B cell (primary cell): ENCODE measurements at regions not wholly inside any gene's neighbourhood (a gene's known extent, or its start where the extent isn't known, plus 50 kb on each side); places are given as distances from the start of the nearest gene placed in this dataset.

Source experiments
- ATAC-seq: fragments of 200-7000 bp; cut with Tn5 transposase; one replicate; pipeline ENCODE4 v1.10.0; 2021; ENCODE audit warnings: low read depth, mild to moderate bottlenecking, moderate number of reproducible peaks, moderate library complexity
- CTCF ChIA-PET: fragments of 350-600 bp; sonication (Branson Sonifier 250); formaldehyde crosslinking; loops from one replicate; lab custom pipeline; 2021; ENCODE audit warnings: antibody characterized with exemption, inconsistent platforms; lab: Charles Lee
- POLR2A ChIA-PET: fragments of 350-600 bp; sonication (Branson Sonifier 250); formaldehyde crosslinking; loops from one replicate; lab custom pipeline; 2021; ENCODE audit warnings: antibody characterized with exemption; lab: Charles Lee
- DNase-seq: peaks from one replicate; pipeline ENCODE4 v3.0.0; 2013
- H2AFZ ChIP-seq: 2 replicates; pipeline ENCODE4 v1.6.1; 2012; ENCODE audit warnings: mild to moderate bottlenecking, low read depth, low read length; ENCODE audit not compliant: insufficient read depth, poor library complexity, severe bottlenecking
- H3K27ac ChIP-seq, 2 donors: 1 replicate in 1 of 2; 2 replicates in 1 of 2; pipeline ENCODE4 v1.5.1; 2012 to 2013; ENCODE audit warnings: low read length in 2 of 2, mild to moderate bottlenecking in 2 of 2, moderate library complexity in 1 of 2
- H3K27me3 ChIP-seq, 4 experiments: fragments of 200-600 bp in 1 of 4; sonication (generic) in 1 of 4; replicated peaks in 1 of 4; 1 replicate in 2 of 4; 2 replicates in 2 of 4; pipeline versions ENCODE4 v1.6.1 to v1.7.0; 2013 to 2016; ENCODE audit warnings: low read length in 3 of 4, mild to moderate bottlenecking in 2 of 4, mixed read lengths in 1 of 4, moderate library complexity in 1 of 4; ENCODE audit not compliant: insufficient read depth in 4 of 4, control insufficient read depth in 3 of 4; ENCODE audit errors: control extremely low read depth in 1 of 4
- H3K36me3 ChIP-seq, 2 experiments: replicated peaks in 1 of 2; 1 replicate in 1 of 2; 2 replicates in 1 of 2; pipeline versions ENCODE4 v1.6.1 to v1.7.1; 2013; ENCODE audit warnings: low read length in 1 of 2; ENCODE audit not compliant: insufficient read depth in 2 of 2, control insufficient read depth in 1 of 2; ENCODE audit errors: control extremely low read depth in 1 of 2, extremely low read depth in 1 of 2
- H3K4me1 ChIP-seq, 2 donors: fragments of 200-600 bp in 1 of 2; sonication (generic) in 1 of 2; 1 replicate in 1 of 2; 2 replicates in 1 of 2; pipeline versions ENCODE4 v1.5.1 to v1.6.1; 2013 to 2017; ENCODE audit warnings: low read length in 2 of 2; ENCODE audit not compliant: control insufficient read depth in 2 of 2, insufficient read depth in 2 of 2
- H3K4me2 ChIP-seq: replicated peaks from 2 replicates; pipeline ENCODE3; 2012; ENCODE audit warnings: mild to moderate bottlenecking, low read depth, low read length; ENCODE audit not compliant: poor library complexity, severe bottlenecking
- H3K4me3 ChIP-seq, 5 experiments: fragments of 200-600 bp in 1 of 5; sonication (generic) in 1 of 5; 1 replicate in 3 of 5; 2 replicates in 2 of 5; pipeline versions ENCODE4 v1.5.1 to v1.7.0; 2011 to 2016; ENCODE audit warnings: low read length in 4 of 5, mild to moderate bottlenecking in 4 of 5, low read depth in 2 of 5, control low read depth in 1 of 5, moderate library complexity in 1 of 5; ENCODE audit not compliant: insufficient read depth in 1 of 5; ENCODE audit errors: control extremely low read depth in 1 of 5, extremely low read depth in 1 of 5
- H3K79me2 ChIP-seq: fragments of 200-600 bp; sonication (generic); one replicate; pipeline ENCODE4 v1.6.0; 2016; ENCODE audit warnings: low read length; ENCODE audit not compliant: control insufficient read depth, insufficient read depth
- H3K9ac ChIP-seq: fragments of 200-600 bp; sonication (generic); 2 replicates; pipeline ENCODE4 v1.6.1; 2017; ENCODE audit warnings: mild to moderate bottlenecking, low read length, moderate library complexity
- H3K9me3 ChIP-seq, 3 donors: one replicate each; pipeline versions ENCODE4 v1.6.1 to v1.7.1; 2013; ENCODE audit warnings: low read length in 2 of 3; ENCODE audit not compliant: control insufficient read depth in 2 of 3, insufficient read depth in 1 of 3; ENCODE audit errors: control extremely low read depth in 1 of 3
- H4K20me1 ChIP-seq: 2 replicates; pipeline ENCODE4 v1.6.0; 2012; ENCODE audit warnings: mild to moderate bottlenecking, low read length; ENCODE audit not compliant: insufficient read depth, control insufficient read depth, poor library complexity, severe bottlenecking
- H3K27ac Mint-ChIP-seq: one replicate; pipeline ENCODE4 v1.8.0; 2021; ENCODE audit warnings: mixed read lengths
- H3K27me3 Mint-ChIP-seq: one replicate; pipeline ENCODE4 v1.8.0; 2021; ENCODE audit warnings: mixed read lengths
- H3K4me1 Mint-ChIP-seq: one replicate; pipeline ENCODE4 v1.8.0; 2021; ENCODE audit warnings: mixed read lengths
- H3K4me3 Mint-ChIP-seq: one replicate; pipeline ENCODE4 v1.8.0; 2021; ENCODE audit warnings: mixed read lengths
- H3K9me3 Mint-ChIP-seq: one replicate; pipeline ENCODE4 v1.8.0; 2022; ENCODE audit warnings: mixed read lengths; ENCODE audit not compliant: insufficient read depth
- EZH2 ChIP-seq: IDR thresholded peaks from 2 replicates; pipeline ENCODE4 v1.6.1; 2012; ENCODE audit warnings: borderline replicate concordance, low read depth, mild to moderate bottlenecking, moderate library complexity, low read length; ENCODE audit not compliant: insufficient read depth, poor library complexity, severe bottlenecking
- WGBS: methylation state at CpG from one replicate; pipeline ENCODE4 v1.1.5; 2013; ENCODE audit warnings: missing lambda C conversion rate; ENCODE audit not compliant: insufficient coverage; 5-methylcytosine and 5-hydroxymethylcytosine counted together
- intact Hi-C: fragments of 100-400 bp; cut with micrococcal nuclease; formaldehyde crosslinking; loops from one replicate; pipeline ENCODE4 v1.10.0; 2022
- TF ChIP-seq, protein P1 (sequence below): fragments of 200-600 bp; IDR thresholded peaks from one replicate; pipeline ENCODE4 v1.8.0; 2022; ENCODE audit warnings: antibody characterized with exemption, mild to moderate bottlenecking

DNA sequence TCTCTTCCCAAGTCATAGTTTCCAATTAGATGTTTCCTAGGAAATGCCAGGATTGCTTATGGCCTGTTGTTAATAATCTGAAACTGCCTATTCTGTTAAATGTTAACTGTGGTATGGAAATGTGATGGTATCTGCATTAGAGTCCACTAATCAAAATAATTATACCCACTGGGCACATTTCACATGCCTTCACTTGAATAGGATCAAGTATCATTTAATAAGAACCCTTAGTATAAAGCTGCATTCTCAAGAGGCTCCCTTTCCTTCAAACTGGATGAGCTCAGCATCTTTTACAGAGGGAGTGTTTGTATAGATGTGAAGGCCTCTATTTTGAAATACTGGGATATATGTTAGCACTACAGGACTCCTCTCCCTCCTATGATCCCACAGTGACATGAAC is 477.2 kb upstream of the VRK2 start:
- Histone ChIP-seq H3K4me3 (no peak overlapping the region), H2AFZ (no peak overlapping the region), H3K9ac (no peak overlapping the region), H3K27ac (no peak overlapping the region), H3K4me2 (no peak overlapping the region), H3K36me3 (no peaks in the 10 kb centered on the region), H4K20me1 (no peaks in the 10 kb centered on the region), H3K27me3 (no peaks in the 10 kb centered on the region), H3K9me3 (no peaks in the 10 kb centered on the region), H3K4me1 (no peaks in the 10 kb centered on the region), H3K79me2 (no peaks in the 10 kb centered on the region)
- Mint-ChIP-seq H3K9me3 (no peaks in the 10 kb centered on the region), H3K4me1 (no peaks in the 10 kb centered on the region), H3K27ac (no peak overlapping the region), H3K27me3 (no peaks in the 10 kb centered on the region), H3K4me3 (no peak overlapping the region)
- TF ChIP-seq EZH2 = no peak
- TF ChIP-seq, protein P1, sequence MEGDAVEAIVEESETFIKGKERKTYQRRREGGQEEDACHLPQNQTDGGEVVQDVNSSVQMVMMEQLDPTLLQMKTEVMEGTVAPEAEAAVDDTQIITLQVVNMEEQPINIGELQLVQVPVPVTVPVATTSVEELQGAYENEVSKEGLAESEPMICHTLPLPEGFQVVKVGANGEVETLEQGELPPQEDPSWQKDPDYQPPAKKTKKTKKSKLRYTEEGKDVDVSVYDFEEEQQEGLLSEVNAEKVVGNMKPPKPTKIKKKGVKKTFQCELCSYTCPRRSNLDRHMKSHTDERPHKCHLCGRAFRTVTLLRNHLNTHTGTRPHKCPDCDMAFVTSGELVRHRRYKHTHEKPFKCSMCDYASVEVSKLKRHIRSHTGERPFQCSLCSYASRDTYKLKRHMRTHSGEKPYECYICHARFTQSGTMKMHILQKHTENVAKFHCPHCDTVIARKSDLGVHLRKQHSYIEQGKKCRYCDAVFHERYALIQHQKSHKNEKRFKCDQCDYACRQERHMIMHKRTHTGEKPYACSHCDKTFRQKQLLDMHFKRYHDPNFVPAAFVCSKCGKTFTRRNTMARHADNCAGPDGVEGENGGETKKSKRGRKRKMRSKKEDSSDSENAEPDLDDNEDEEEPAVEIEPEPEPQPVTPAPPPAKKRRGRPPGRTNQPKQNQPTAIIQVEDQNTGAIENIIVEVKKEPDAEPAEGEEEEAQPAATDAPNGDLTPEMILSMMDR = no peak
- ChIA-PET POLR2A (no interaction called here), CTCF (no interaction called here)
- DNase-seq (no peak), ATAC-seq (no peak)
- intact Hi-C loops = no loop called here

DNA sequence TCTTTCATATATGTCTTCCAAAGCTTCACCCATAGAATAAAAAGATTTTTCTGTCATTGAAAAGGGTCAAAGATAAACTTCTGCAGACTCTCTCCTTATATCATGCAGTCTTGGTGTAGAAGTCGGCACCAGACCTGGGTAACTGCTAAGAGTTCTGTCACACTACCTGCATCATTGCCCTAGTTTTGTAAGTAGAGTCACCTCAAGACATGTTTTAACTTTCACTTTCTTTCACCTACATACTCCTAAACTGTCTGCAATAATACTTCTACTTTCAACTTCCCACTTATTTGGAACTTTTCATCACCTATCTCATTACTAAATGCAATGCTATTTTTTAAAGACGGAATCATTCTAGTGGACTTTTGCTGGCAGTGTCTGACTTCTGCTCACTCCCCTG is 475.6 kb upstream of the VRK2 start:
- POLR2A ChIA-PET = no interaction called here
- Histone ChIP-seq H3K27ac (no peak overlapping the region), H3K4me3 (no peak overlapping the region), H3K79me2 (no peaks in the 10 kb centered on the region), H3K4me2 (no peak overlapping the region), H4K20me1 (no peaks in the 10 kb centered on the region), H3K9ac (no peak overlapping the region), H3K36me3 (no peaks in the 10 kb centered on the region), H3K4me1 (no peaks in the 10 kb centered on the region), H3K9me3 (no peaks in the 10 kb centered on the region), H2AFZ (no peak overlapping the region), H3K27me3 (no peaks in the 10 kb centered on the region)
- Mint-ChIP-seq H3K9me3 (no peaks in the 10 kb centered on the region), H3K4me1 (no peaks in the 10 kb centered on the region), H3K4me3 (no peak overlapping the region), H3K27ac (no peak overlapping the region), H3K27me3 (no peaks in the 10 kb centered on the region)
- TF ChIP-seq EZH2 = no peak
- TF ChIP-seq, protein P1 = no peak
- DNase-seq (no peak), ATAC-seq (no peak)
- intact Hi-C loops = no loop called here
- CTCF ChIA-PET = no interaction called here
- WGBS = 79% methylated on average over 2 of the region's 2 CpGs
